Dermis blood vessel endothelial cell (primary cell): ENCODE measurements at regions not wholly inside any gene's neighbourhood (a gene's known extent, or its start where the extent isn't known, plus 50 kb on each side); places are given as distances from the start of the nearest gene placed in this dataset.
A peak's percentile ranks its signal among the peaks of the same experiment; 100 is the strongest.

Experiments
- DNase-seq: peaks from one replicate; pipeline ENCODE4 v3.0.0; 2010

- no peak for DNase-seq
These were observed 49.9 kb upstream of the MAFB start for GRCh38 chr20:40738976-40739375.

DNA sequence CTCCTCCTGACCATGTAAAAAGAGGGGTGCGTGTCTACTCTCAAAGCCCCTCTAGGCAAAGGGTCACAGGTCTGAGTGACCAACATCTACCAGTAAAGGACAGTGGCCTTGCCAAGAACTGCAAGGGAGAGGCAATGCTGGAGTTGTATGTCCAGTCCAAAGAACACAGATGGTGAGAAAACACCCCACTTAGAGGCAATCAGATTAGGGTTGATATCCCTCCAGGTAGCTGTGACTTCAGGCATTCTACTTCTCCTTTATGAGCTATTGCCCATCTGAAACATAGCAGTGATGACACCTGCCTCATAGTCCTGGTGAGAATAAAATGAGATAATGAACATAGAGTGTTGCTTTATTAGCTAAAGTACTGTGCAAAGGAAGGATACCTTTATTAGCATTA, 50.8 kb upstream of the MAFB start:
- DNase-seq = no peak

GRCh38 chr20:40741507-40742106, 52.6 kb upstream of the MAFB start:
- DNase-seq = peak; percentile 76

- no peak for DNase-seq
These were observed 54.2 kb upstream of the MAFB start for GRCh38 chr20:40743141-40743775.

DNA sequence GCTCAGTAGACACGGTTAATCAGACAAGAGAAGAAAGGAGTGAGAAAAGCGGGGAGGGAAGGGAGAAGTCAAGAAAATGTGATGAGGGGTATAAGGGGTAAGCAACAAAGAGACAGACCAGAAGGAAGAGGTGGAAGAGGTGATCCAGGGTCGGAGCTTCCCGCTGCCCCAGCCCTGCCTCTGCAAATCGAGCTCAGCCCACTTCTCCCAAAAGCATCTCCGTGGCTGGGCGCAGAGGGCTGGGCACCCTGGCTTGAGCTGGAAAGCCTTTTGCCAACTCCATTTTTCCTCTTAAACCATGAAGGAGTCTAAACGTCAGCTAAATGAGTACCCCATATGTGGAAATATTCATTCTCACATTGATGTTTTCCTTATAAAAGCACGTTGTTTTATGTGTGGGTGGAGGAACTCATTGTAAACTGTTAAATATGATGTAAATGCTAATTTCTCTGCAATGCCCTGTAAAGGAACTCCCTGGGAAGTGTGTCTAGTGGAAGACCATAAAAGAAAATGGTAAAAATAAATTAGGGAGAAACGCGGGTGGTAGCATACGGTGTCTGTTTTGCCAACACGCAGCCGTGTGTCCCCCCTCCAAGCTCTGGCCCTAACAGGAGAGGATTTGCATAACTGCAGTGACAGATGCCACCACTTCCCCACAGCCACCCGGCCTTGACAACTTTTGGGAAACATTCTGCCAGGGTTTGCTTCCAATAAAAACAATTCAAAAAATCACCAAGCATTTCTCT, 55.2 kb upstream of the MAFB start:
- no peak for DNase-seq

DNA sequence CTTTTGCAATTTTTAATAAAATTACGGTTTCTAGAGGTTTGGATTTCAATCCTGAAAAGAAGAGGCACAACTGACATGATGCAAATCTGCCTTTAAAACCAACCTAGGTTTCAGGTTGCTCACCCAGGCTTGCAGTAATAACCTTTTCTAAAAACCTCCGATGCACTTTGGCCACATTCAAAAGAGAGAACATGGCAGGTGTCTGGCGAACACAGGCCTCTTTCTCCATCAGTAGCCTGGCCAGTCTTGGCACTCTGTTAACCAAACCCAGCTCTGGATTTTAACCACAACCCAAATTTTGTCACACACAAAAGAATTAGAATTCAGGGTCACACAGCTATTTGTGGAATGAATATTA, 55.8 kb upstream of the MAFB start:
- no peak for DNase-seq

- DNase-seq = no peak
These were observed 57.2 kb upstream of the MAFB start for GRCh38 chr20:40746251-40746650.

DNA sequence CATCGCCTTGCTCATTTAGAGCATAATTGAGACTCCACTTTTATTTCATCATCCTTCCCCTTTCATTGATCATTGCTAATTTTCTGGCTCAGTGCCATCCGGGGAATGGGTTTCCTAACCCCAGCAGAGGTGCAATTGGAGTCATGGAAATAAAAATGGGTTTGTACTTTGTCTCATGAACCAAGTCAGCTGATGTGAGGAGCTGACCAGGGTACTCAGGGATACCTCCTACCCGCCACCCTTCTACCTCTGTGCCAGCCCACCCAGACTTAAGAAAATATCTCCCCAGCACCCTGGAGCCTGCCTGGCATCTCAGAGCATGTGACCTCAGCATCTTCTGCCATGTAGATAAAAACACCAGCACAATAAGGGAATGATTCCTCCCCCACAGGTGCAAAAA, 59.1 kb upstream of the MAFB start:
- no peak for DNase-seq

GRCh38 chr20:40749985-40750506, 61.0 kb upstream of the MAFB start:
- DNase-seq = peak; percentile 54

GRCh38 chr20:40750541-40751035, 61.6 kb upstream of the MAFB start:
- DNase-seq = no peak

- DNase-seq = no peak
These were observed 64.4 kb upstream of the MAFB start for GRCh38 chr20:40753472-40753871.

DNA sequence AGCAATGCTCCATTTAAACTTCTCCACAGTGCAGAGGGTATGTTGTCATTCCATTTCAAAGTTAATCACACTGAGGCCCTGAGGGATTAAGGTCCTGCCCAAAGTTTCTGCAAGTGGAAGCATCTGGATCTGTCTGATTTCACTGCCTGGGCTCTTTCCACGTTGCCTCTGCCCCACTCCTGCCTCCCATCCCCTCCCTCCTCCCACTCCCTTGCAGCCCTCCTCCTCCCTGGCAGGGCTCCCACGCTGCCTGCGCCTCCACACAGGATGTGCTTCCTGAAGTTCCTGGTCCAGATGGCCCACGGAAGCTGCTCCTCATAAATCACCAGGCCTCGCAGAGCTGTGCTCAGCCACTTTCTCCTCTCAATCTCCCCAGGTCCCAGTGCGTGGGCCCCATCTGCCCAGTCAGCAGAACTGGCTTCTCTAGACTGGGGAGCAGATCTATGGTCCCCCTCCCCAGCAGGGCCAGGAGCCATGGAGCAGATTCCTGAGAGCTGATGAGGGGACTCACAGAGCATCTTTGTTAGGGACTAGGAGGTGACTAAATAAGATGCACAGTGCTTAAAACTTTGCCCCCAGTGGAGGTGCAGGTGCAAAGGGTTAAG, 65.4 kb upstream of the MAFB start:
- DNase-seq = peak; percentile 77

DNA sequence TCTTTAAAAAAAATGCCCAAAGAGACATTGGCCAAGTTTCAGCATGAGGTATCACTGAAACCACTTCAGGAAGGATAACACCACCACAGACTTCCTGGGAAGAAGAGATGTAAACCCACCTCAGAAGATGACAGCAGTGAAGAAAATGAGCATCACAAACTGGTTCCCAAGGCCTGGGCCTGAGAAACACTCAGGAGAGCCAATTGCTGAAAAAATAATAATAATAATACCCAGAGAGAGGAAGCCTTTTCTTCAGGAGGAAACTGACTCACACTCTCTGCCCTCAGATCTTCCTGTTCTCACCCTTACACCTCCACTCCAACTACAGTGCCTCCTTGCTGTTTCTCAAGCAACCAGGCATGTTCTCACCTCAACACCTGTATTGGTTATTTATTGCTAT, 68.1 kb upstream of the MAFB start:
- DNase-seq = peak; percentile 74

DNA sequence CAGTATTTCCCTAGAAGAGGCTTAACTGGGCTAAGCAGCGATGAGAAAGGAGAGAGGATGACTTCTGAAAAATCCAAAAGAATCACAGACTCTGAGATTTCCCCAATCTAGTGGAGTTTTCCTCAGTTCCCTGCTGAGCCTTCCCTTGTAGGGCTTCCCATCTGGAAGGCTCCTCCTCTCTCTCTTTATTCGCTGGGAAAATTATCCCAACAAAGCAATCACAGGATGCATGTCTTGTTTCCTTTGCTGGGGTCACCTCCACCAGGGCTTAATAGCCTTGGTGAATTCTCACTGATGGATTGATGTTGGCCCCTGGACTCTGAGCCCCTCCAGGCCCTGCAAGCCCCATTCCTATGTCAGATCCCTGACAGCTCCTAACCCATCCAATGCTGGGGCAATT, 69.8 kb upstream of the MAFB start:
- no peak for DNase-seq

DNA sequence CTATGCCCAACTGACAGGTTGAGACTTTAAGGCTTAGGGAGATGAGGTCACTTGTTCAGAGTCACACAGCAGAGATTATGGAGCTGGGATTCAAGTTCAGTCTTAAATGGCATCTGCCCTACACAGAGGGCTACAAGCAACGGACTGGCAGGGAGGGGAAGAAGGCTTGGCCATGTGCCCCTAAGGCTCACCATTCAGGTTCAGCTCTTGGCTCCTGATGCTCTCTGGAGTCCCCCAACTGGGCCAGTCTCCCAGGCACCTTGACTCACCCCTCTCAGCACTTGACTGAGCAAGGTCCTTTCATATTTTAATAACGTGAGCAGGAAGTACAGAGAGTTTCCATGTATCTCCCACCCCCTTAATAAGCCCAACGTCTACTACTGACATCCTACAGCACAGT, 71.4 kb upstream of the MAFB start:
- DNase-seq = no peak

DNA sequence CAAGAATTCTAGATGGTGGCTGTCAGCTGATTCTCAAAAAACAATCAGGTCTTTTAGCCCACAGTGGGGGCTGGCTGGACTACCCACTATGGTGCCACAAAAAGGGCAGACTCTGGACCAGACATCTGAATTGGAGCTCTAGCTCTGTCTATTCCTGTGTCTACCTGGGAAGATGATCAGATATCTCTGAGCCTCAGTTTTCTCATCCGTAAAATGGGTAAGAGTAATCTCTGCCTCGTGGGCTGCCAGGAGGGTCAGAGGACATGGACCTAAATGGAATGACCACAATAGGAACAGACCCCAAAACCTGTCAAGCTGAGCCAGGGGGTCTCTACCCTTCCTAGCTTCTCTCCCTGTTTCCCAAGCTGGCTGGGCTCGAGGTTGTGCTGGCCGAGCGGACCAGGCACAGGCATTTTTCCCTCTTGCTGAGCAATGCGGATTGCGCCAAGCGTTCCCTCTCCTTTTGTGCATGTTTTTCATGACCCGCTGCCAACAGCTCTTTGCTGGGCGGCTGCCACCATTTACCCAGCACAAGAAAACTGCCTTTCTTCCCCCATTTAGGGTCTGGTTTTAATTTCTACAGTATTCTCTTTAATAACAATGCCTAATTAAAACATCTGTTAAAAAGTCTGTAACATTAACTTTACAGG, 74.7 kb upstream of the MAFB start:
- DNase-seq = no peak

GRCh38 chr20:40765814-40766480, 76.9 kb upstream of the MAFB start:
- no peak for DNase-seq

DNA sequence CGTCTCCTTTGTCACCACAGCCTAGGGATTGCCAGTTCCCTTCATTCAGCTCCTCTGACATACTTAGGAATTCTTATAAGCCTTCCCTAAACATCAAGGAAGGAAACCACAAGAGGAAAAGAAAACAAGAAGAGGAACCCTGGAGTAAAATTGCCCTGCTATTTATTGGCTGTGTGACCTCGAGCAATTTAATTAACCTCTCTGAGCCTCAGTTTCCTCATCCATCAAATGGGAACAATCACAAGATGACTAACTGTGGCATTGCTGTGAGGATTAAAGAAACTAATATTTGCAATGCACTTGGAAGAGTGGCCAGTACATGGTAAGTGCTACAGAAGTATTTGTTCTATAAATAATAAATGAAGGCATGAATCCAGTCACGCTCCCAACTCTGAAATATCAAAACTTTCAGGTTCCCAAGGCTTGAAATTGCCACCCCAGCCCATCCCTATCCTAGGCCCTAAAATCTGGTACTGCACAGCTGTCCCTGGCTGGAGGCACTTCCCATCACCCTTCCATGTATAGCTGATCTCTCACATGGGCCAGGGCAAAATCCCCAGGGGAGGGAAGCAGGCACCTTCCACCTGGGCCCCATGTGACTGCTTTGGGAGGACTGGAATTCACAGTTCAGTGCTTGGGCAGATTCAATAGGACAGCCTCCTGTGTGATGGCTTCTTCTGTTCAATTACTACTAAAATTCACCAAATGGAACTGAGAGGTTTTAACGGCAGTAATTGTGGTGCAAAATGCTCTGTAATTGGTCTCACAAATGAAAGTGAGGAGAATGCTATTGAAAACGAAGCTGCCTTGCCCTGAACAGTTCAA, 78.0 kb upstream of the MAFB start:
- no peak for DNase-seq

DNA sequence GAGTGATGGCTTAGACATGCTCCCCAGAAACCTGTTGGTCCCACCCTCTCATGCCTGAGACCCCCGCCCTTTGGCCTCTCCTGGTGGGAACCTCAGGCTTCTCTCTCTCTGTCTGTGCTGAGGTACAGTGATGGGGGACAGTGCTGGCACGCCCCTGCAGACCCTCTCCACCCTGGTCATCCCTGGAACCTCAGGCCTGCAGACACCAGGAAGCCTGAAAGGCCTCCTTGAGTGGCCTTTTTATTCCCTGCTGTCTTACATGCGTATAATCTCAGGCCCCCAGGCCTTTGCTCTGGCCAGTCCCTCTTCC, 78.5 kb upstream of the MAFB start:
- no peak for DNase-seq

DNA sequence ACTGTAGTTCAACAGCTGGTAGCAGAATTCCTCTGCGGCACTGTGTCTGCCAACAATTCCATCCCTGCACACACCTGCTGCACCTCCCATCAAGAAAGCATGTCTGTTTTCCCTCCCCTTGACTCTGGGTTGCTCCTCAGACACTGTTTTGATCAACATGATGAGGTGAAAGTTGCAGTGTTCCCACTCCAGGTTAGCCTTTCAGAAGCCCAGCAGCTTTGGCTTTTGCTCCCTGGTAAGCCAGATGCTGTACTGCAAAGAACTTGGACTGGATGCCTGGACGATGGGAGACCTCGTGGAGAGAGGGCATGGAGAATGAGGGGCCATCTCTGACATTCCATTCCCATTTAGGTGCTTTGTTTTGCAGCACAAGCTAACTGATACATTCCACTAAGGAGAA, 79.1 kb upstream of the MAFB start:
- no peak for DNase-seq

GRCh38 chr20:40769677-40770285, 80.7 kb upstream of the MAFB start:
- no peak for DNase-seq
